NT2/D1 (cell line): ENCODE measurements at regions not wholly inside any gene's neighbourhood (a gene's known extent, or its start where the extent isn't known, plus 50 kb on each side); places are given as distances from the start of the nearest gene placed in this dataset.

Experiments used
- SUZ12 ChIP-seq: IDR thresholded peaks from 2 replicates; pipeline ENCODE4 v1.6.1; 2011; ENCODE audit not compliant: insufficient read length, insufficient read depth; ENCODE audit errors: extremely low read depth
- YY1 ChIP-seq: IDR thresholded peaks from 2 replicates; pipeline ENCODE4 v1.6.1; 2011; ENCODE audit not compliant: insufficient read length, insufficient read depth
- ZNF274 ChIP-seq: IDR thresholded peaks from 2 replicates; pipeline ENCODE4 v1.6.1; 2011; ENCODE audit warnings: mild to moderate bottlenecking, low read depth, low read length

DNA sequence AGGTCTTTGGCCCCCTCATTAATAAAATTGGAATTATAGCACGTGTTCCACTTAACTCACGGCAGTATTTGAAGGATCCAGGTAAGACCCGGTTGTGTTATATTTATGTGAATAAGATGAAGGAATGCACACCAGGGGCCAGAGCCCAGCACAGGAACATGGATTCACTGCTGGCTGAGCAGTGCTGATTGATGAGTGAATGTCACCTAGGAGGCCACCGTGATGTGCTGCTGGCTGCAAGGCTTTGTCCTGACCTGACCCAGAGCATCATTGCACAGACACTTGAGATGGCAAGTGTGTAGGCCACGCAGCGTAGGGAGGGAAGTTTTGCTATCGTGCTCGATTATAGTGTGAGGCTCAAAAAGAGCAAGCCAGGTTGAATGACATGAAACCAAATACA is 350.7 kb upstream of the MGMT start:
- TF ChIP-seq SUZ12, result no peak
- no peak for TF ChIP-seq ZNF274
- no peak for TF ChIP-seq YY1
